AG09319 (cell line): ENCODE measurements at regions not wholly inside any gene's neighbourhood (a gene's known extent, or its start where the extent isn't known, plus 50 kb on each side); places are given as distances from the start of the nearest gene placed in this dataset.
A peak's percentile ranks its signal among the peaks of the same experiment; 100 is the strongest.

ENCODE experiments used
- DNase-seq: peaks from one replicate; pipeline ENCODE4 v3.0.0-alpha.2; 2010; ENCODE audit warnings: low read depth; ENCODE audit errors: extremely low read depth
- TF ChIP-seq, protein P1 (sequence below): IDR thresholded peaks from 2 replicates; pipeline ENCODE4 v1.5.1; 2011; ENCODE audit warnings: low read depth, mild to moderate bottlenecking, inconsistent platforms, low read length, moderate library complexity

DNA sequence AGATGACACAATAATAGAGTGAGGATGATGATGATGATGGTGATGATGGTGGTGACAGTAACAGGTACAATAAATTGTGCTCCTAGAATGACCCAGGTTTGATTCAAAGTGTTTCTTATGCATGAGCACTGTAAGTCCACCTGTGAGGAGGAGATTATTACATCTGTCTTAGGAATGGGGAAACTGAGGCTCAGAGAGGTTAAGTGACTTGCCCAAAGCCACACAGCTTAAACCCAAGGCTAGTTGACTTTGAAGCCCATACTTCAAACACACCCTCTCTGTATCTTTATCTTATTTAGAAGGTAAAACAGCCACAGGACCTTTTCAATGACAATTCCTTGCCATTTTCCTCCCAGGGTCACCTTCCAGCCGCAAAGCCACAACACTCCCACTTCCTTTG lies 88.9 kb downstream of the MIAT start:
- TF ChIP-seq, protein P1, sequence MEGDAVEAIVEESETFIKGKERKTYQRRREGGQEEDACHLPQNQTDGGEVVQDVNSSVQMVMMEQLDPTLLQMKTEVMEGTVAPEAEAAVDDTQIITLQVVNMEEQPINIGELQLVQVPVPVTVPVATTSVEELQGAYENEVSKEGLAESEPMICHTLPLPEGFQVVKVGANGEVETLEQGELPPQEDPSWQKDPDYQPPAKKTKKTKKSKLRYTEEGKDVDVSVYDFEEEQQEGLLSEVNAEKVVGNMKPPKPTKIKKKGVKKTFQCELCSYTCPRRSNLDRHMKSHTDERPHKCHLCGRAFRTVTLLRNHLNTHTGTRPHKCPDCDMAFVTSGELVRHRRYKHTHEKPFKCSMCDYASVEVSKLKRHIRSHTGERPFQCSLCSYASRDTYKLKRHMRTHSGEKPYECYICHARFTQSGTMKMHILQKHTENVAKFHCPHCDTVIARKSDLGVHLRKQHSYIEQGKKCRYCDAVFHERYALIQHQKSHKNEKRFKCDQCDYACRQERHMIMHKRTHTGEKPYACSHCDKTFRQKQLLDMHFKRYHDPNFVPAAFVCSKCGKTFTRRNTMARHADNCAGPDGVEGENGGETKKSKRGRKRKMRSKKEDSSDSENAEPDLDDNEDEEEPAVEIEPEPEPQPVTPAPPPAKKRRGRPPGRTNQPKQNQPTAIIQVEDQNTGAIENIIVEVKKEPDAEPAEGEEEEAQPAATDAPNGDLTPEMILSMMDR: no peak
- DNase-seq: no peak

DNA sequence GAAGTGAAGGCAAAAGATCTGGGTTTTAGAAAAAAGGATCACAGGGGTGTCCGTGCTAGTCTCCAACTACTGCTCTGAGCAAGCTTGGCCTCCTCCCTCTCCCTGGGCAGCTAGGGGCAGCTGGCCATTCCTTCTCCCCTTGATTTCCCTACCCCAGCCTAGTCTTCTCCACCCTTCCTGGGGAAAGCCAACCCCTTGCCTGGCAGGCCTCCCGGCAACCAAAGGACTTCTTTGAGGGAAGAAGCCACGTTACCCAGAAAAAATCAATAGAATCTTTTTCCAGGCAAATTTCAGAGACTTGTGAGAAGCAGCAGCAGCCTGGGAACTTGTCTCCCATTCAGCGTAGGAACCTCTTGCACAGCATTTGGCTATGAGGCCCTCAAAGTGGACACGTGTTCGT lies 91.5 kb downstream of the MIAT start:
- no peak for DNase-seq
- TF ChIP-seq, protein P1: no peak

DNA sequence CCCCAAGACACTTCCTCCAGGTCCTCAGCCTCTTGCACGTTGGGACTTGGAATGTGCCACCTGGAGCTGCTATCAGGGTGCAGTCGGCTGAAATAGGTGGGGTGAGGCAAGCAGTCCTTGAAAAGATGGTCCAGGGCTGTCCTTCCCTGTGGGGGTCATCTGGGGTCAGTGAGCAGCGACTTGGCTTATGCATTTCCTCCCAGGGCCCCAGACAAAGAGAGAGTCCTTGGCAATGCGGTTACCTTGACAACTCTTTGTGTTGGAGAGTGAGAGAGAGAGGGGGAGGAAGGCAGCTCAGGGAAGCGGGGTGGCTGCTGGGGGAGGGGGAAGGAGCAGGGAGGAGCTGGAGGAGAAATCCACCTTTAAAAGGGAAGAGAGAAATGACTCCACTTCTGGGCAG lies 93.8 kb downstream of the MIAT start:
- DNase-seq: no peak
- TF ChIP-seq, protein P1: no peak

DNA sequence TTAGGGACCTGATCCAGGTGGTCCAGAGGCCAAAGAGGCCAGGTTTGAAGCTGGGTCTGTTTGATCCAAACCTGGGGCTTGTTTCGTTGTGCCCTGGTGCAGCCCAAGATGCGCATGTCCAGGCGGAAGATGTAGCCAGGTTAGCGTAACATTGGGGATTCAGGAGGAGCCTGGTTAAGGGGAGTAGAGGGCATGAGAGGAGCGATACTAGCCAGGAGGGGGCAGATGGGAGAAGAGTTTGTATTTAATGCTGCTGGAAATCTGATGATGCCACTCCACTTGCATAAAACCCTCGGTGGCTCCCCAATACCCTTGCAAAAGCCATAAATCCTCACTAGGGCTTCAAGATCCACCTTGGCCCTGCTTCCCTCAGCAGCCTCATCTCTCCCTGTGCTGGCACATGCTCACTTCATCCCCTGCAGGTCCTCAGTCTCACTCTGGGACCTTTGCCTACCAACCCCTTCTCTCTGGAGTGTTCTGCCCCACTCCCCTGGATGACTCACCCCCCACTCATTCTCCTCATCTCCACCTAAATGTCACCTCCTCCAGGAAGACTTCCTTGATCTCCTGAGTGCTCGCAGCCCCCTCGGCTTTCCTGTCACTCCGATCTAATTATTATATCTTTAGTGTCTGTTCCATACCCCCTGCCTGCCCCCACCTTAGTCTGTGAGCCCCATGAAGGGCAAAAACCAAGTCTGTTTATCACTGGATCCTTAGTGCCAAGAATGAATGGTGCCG lies 95.9 kb downstream of the MIAT start:
- TF ChIP-seq, protein P1: no peak; the same call in none of the 2 replicates

DNA sequence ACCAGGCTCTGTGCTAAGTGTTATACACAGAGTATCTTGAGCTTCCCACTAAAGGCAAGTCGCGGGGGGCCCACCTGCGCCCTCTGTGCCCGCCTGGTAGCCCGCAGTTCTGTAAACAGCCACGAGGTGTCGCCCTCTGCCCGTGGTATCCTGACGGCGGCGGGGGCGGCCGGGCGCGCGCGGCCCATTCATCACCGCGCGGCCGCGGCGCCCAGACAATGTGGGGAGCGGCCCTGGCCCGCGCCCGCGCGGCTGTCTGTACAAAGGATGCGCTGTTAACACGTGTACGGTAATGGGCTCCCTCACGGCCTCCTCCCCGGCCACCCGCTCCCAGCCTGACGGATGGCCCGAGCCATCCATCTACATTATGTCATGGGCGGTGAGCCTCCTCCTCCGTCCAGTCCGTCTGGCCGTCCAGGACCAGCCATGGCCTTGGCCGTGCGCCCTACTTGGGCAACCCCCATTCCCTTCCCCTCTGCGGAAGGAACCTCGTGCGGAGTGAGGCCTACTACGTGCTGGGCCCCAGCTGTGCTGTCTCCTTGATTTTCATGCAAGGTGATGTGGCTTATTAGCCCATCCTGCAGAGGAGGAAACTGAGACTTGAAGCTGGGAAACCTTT lies 99.4 kb downstream of the MIAT start:
- no peak for DNase-seq
- TF ChIP-seq, protein P1: peak; percentile 70

More for the DNA sequence above, 95.9 kb downstream of the MIAT start:
- DNase-seq: no peak

DNA sequence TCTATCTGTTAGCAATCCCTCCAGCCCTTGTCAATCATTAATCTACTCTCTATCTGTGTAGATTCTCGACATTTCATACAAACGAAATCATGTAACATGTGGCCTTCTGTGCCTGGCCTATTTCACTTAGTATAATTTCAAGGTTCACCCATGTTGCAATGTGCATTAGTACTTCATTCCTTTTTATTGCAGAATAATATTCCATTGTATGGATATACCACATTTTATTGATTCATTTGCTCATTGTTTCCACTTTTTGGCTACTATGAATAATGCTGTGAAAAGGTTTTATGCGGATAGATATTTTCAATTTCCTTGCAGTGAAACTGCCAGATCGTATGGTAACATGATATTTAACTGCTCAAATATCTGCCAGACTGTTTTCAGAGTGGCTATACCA lies 100.1 kb downstream of the MIAT start:
- DNase-seq: no peak
- TF ChIP-seq, protein P1: no peak
